Aorta (tissue), 5 donors: ENCODE measurements at regions not wholly inside any gene's neighbourhood (a gene's known extent, or its start where the extent isn't known, plus 50 kb on each side); places are given as distances from the start of the nearest gene placed in this dataset.
"Not testable (repeated sequence)": the region's sequence is repeated elsewhere in the genome, so short reads cannot be mapped to it uniquely, and the experiment has no call there.

Experiments
- ATAC-seq: fragments of 200-7000 bp; cut with Tn5 transposase; one replicate; pipeline ENCODE4 v1.9.1; 2022; ENCODE audit warnings: moderate library complexity; ENCODE audit not compliant: low FRiP score
- DNase-seq, 2 donors: peaks; one replicate each; pipeline ENCODE4 v3.0.0-alpha.2; 2020
- H3K27ac ChIP-seq, 2 donors: one replicate each; pipeline ENCODE4 v1.5.1; 2013; ENCODE audit warnings: low read length in 2 of 2, mild to moderate bottlenecking in 2 of 2, moderate library complexity in 2 of 2, control low read depth in 1 of 2, inconsistent platforms in 1 of 2, low read depth in 1 of 2
- H3K27me3 ChIP-seq, 2 donors: one replicate each; pipeline ENCODE4 v1.6.1; 2013; ENCODE audit warnings: control low read depth in 1 of 2, low read length in 1 of 2, mild to moderate bottlenecking in 1 of 2, moderate library complexity in 1 of 2; ENCODE audit not compliant: insufficient read depth in 2 of 2, control insufficient read depth in 1 of 2
- H3K36me3 ChIP-seq, 2 donors: one replicate each; pipeline ENCODE4 v1.6.1; 2013; ENCODE audit warnings: control low read depth in 1 of 2, low read length in 1 of 2, mild to moderate bottlenecking in 1 of 2; ENCODE audit not compliant: insufficient read depth in 2 of 2, control insufficient read depth in 1 of 2
- H3K4me1 ChIP-seq, 2 donors: one replicate each; pipeline ENCODE4 v1.6.1; 2013; ENCODE audit warnings: low read length in 2 of 2, control low read depth in 1 of 2, mild to moderate bottlenecking in 1 of 2, moderate library complexity in 1 of 2; ENCODE audit not compliant: insufficient read depth in 2 of 2, control insufficient read depth in 1 of 2
- H3K4me3 ChIP-seq, 2 donors: one replicate each; pipeline ENCODE4 v1.5.1; 2013; ENCODE audit warnings: low read length in 2 of 2, control low read depth in 1 of 2, mild to moderate bottlenecking in 1 of 2
- H3K9me3 ChIP-seq: one replicate; pipeline ENCODE4 v1.6.1; 2013; ENCODE audit warnings: mild to moderate bottlenecking, low read length; ENCODE audit not compliant: control insufficient read depth
- WGBS, 2 donors: extraction: QIAGEN DNeasy Blood & Tissue Kit; methylation state at CpG; one replicate each; pipeline ENCODE4 v1.1.7; 2013; 5-methylcytosine and 5-hydroxymethylcytosine counted together
- intact Hi-C, 2 donors: fragments of 100-400 bp; cut with DNase I; formaldehyde crosslinking; loops; one replicate each; pipeline versions ENCODE4 v1.14.2 to v1.15.0; 2022
- donor health status: healthy with polysubstance abuse.
- donor health status: Bipolar disorder and iron deficiency.
- donor health status: DM: no; HTN: no; CAD: no.
- donor health status: DM: no; HTN: no; CAD: no.
- donor health status: DM: yes; HTN: yes; CAD: no.

GRCh38 chr3:87494264-87494663 lies 217.9 kb upstream of the POU1F1 start:
- Histone ChIP-seq H3K27ac (no peak overlapping the region), H3K4me3 (no peak overlapping the region), H3K36me3 (no peaks in the 10 kb centered on the region), H3K9me3 (no peaks in the 10 kb centered on the region), H3K4me1 (no peaks in the 10 kb centered on the region), H3K27me3 (no peaks in the 10 kb centered on the region)
- DNase-seq: no peak
- 57 to 82% methylated on average over 1 of the region's 1 CpG for WGBS, 2 donors
- intact Hi-C loops: no loop called here
- ATAC-seq: no peak

DNA sequence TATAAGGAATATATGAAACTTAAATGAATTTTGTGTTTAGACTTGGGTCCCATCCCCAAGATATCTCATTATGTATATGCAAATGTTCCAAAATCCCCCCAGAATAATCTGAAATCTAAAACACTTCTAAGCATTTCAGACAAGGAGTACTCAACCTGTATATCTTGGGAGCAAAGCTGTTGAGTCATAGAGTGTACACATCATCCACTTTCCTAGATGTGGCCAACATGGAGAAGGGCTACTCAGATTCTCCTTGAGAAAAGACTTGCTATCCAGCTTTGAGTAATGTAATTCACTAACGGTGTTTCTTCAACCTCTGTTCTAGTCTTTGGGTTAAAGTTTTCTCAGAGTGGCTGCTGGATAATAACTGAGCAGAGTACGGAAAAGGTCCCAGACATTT lies 215.5 kb upstream of the POU1F1 start:
- 52 to 55% methylated on average over 2 of the region's 2 CpGs for WGBS, 2 donors

DNA sequence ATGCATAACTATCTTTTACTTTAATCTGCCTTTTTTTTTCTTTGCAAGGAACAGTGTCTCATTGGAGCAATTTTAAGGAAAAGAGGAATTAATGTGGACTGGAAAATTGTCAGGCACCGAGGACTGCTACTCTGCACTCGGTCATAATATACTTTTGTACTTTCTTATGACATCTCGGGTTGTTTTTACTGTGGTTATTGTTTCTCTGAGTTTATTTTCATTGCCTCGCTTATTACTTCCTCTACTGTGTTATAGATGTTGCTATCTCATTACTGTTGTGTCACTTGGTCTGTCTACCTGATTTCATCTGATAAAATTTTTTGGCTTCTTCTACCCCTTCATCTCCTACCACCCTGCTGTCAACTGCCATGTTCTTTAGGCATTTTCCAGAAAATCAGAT lies 213.5 kb upstream of the POU1F1 start:
- Histone ChIP-seq H3K36me3 (no peaks in the 10 kb centered on the region), H3K4me3 (no peak overlapping the region), H3K4me1 (no peaks in the 10 kb centered on the region), H3K9me3 (no peaks in the 10 kb centered on the region), H3K27ac (no peak overlapping the region), H3K27me3 (no peaks in the 10 kb centered on the region)
- DNase-seq (no peak), ATAC-seq (no peak)
- 51% methylated on average over 4 of the region's 4 CpGs for WGBS, 2 donors
- intact Hi-C loops: no loop called here

More for the DNA sequence above, 215.5 kb upstream of the POU1F1 start:
- Histone ChIP-seq H3K4me3 (no peak overlapping the region), H3K36me3 (no peaks in the 10 kb centered on the region), H3K27me3 (no peaks in the 10 kb centered on the region), H3K4me1 (no peaks in the 10 kb centered on the region), H3K9me3 (no peaks in the 10 kb centered on the region), H3K27ac (no peak overlapping the region)
- ATAC-seq (no peak), DNase-seq (no peak)
- intact Hi-C loops: no loop called here

- ATAC-seq: no peak
- no peaks in the 10 kb centered on the region for H3K36me3 ChIP-seq
- no peaks in the 10 kb centered on the region for H3K4me1 ChIP-seq
- no peaks in the 10 kb centered on the region for H3K27me3 ChIP-seq
- 31 to 40% methylated on average over 2 of the region's 2 CpGs for WGBS, 2 donors
- no peak overlapping the region for H3K27ac ChIP-seq
- intact Hi-C loops: no loop called here
- no peak for DNase-seq
- no peaks in the 10 kb centered on the region for H3K9me3 ChIP-seq
- H3K4me3 ChIP-seq: no peak overlapping the region
These were observed 212.4 kb upstream of the POU1F1 start for GRCh38 chr3:87488765-87489164.

DNA sequence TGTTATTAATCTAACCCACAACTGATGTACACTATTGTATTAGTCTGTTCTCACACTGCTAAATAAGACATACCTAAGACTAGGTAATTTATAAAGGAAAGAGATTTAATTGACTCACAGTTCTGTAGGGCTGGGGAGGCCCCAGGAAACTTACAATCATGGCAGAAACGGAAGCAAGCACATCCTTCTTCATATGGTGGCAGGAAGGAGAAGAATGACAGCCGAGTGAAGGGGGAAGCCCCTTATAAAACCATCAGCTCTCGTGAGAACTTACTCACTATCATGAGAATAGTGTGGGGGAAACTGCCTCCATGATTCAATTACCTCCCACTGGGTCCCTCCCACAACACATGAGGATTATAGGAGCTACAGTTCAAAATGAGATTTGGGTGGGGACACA lies 210.3 kb upstream of the POU1F1 start:
- H3K4me3 ChIP-seq, H3K27ac ChIP-seq, intact Hi-C loops, H3K27me3 ChIP-seq, H3K9me3 ChIP-seq, H3K4me1 ChIP-seq, H3K36me3 ChIP-seq, ATAC-seq, DNase-seq: not testable (repeated sequence)
- 52 to 65% methylated on average over 3 of the region's 3 CpGs for WGBS, 2 donors

GRCh38 chr3:87486115-87486514 lies 209.7 kb upstream of the POU1F1 start:
- WGBS, 2 donors: 29 to 40% methylated on average over 2 of the region's 2 CpGs
- Histone ChIP-seq H3K4me3 (no peak overlapping the region), H3K36me3 (no peaks in the 10 kb centered on the region), H3K4me1 (no peaks in the 10 kb centered on the region), H3K27me3 (no peaks in the 10 kb centered on the region), H3K27ac (no peak overlapping the region), H3K9me3 (no peaks in the 10 kb centered on the region)
- no peak for DNase-seq
- intact Hi-C loops: no loop called here
- no peak for ATAC-seq

- DNase-seq (no peak), ATAC-seq (no peak)
- WGBS, 2 donors: 46 to 57% methylated on average over 3 of the region's 3 CpGs
- Histone ChIP-seq H3K4me1 (no peaks in the 10 kb centered on the region), H3K27ac (no peak overlapping the region), H3K36me3 (no peaks in the 10 kb centered on the region), H3K4me3 (no peak overlapping the region), H3K27me3 (no peaks in the 10 kb centered on the region), H3K9me3 (peaks cover 2% of the 10 kb centered on the region)
- intact Hi-C loops: no loop called here
These were observed 202.3 kb upstream of the POU1F1 start for GRCh38 chr3:87478716-87479115.

DNA sequence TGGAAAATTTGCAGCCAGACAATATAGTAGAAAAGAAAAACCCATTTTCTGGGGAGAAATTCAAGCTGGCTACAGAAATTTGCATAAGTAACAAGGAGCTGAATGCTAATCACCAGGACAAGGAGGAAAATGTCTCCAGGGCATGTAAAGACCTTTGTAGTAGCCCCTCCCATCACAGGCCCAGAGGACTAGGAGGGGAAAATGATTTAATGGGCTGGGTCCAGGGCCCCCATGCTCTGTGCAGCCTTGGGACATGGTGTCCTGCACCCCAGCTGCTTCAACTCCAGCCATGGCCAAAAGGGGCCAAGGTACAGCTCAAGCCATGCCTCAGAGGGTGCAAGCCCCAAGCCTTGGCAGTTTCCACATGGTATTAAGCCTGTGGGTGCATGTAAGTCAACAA lies 197.6 kb upstream of the POU1F1 start:
- H3K27ac ChIP-seq: no peak overlapping the region
- peak in 1 of 2 donors; percentile 54 for DNase-seq
- no peak overlapping the region for H3K4me3 ChIP-seq
- no peaks in the 10 kb centered on the region for H3K36me3 ChIP-seq
- intact Hi-C loops: no loop called here
- no peaks in the 10 kb centered on the region for H3K27me3 ChIP-seq
- peaks cover 2% of the 10 kb centered on the region for H3K9me3 ChIP-seq
- no peak for ATAC-seq
- H3K4me1 ChIP-seq: no peaks in the 10 kb centered on the region

GRCh38 chr3:87468938-87469337 lies 192.6 kb upstream of the POU1F1 start:
- Histone ChIP-seq H3K4me1 (no peaks in the 10 kb centered on the region), H3K27ac (no peak overlapping the region)
- intact Hi-C loops: no loop called here

More at GRCh38 chr3:87468938-87469337, 192.6 kb upstream of the POU1F1 start:
- Histone ChIP-seq H3K36me3 (no peaks in the 10 kb centered on the region), H3K9me3 (peaks cover under 1% of the 10 kb centered on the region), H3K27me3 (no peaks in the 10 kb centered on the region), H3K4me3 (no peak overlapping the region)
- DNase-seq (no peak), ATAC-seq (no peak)
